ENCODE measurements at regions not wholly inside any gene's neighbourhood (a gene's known extent, or its start where the extent isn't known, plus 50 kb on each side); places are given as distances from the start of the nearest gene placed in this dataset.

GRCh38 chr9:115847216-115847615 is 306.4 kb upstream of the PAPPA start:
- TF ChIP-seq ATF3 (CRISPR knock-in tag; conservative IDR thresholded peaks at IDR 0.05) (no peak), STAT6 (CRISPR knock-in tag; conservative IDR thresholded peaks at IDR 0.05; ENCODE audit: low read depth) (no peak), MLX (CRISPR knock-in tag; IDR thresholded peaks at IDR 0.05) (no peak)
- Mint-ChIP-seq H3K27ac (no peak overlapping the region), H3K4me1 (peaks cover 54% of the 10 kb centered on the region), H3K27me3 (ENCODE audit: low read depth) (no peaks in the 10 kb centered on the region), H3K4me3 (no peak overlapping the region), H3K36me3 (peaks cover 22% of the 10 kb centered on the region), H3K9me3 (peaks cover 11% of the 10 kb centered on the region)
- no peak for DNase-seq (ENCODE audit: low spot score)
- ChIA-PET CTCF (no interaction called here), POLR2A (no interaction called here)
- ATAC-seq: no peak

GRCh38 chr9:115849679-115850412 is 303.7 kb upstream of the PAPPA start:
- ChIA-PET CTCF (no interaction called here), POLR2A (no interaction called here)
- Mint-ChIP-seq H3K27ac (no peak overlapping the region), H3K4me1 (peaks cover 39% of the 10 kb centered on the region), H3K27me3 (ENCODE audit: low read depth) (no peaks in the 10 kb centered on the region), H3K9me3 (no peaks in the 10 kb centered on the region), H3K36me3 (no peaks in the 10 kb centered on the region), H3K4me3 (no peak overlapping the region)
- ATAC-seq (no peak), DNase-seq (ENCODE audit: low spot score) (no peak)
- TF ChIP-seq ZNF423 (CRISPR knock-in tag; IDR thresholded peaks at IDR 0.05) (no peak), PRDM15 (CRISPR knock-in tag; IDR thresholded peaks at IDR 0.05) (no peak), E2F5 (CRISPR knock-in tag; IDR thresholded peaks at IDR 0.05) (no peak), CDX4 (CRISPR knock-in tag; IDR thresholded peaks at IDR 0.05; ENCODE audit: borderline replicate concordance) (no peak), ZNF396 (CRISPR knock-in tag; IDR thresholded peaks at IDR 0.05; ENCODE audit: borderline replicate concordance) (no peak), ZBTB43 (CRISPR knock-in tag; IDR thresholded peaks at IDR 0.05) (no peak), ZBTB21 (CRISPR knock-in tag; IDR thresholded peaks at IDR 0.05; ENCODE audit: borderline replicate concordance) (no peak), SP1 (CRISPR knock-in tag; conservative IDR thresholded peaks at IDR 0.05) (no peak), ZMAT4 (CRISPR knock-in tag; IDR thresholded peaks at IDR 0.05) (no peak), RELA (CRISPR knock-in tag; IDR thresholded peaks at IDR 0.05; ENCODE audit: borderline replicate concordance) (no peak), ZNF532 (CRISPR knock-in tag; IDR thresholded peaks at IDR 0.05; ENCODE audit: borderline replicate concordance) (no peak)
